ENCODE measurements at regions not wholly inside any gene's neighbourhood (a gene's known extent, or its start where the extent isn't known, plus 50 kb on each side); places are given as distances from the start of the nearest gene placed in this dataset.

DNA sequence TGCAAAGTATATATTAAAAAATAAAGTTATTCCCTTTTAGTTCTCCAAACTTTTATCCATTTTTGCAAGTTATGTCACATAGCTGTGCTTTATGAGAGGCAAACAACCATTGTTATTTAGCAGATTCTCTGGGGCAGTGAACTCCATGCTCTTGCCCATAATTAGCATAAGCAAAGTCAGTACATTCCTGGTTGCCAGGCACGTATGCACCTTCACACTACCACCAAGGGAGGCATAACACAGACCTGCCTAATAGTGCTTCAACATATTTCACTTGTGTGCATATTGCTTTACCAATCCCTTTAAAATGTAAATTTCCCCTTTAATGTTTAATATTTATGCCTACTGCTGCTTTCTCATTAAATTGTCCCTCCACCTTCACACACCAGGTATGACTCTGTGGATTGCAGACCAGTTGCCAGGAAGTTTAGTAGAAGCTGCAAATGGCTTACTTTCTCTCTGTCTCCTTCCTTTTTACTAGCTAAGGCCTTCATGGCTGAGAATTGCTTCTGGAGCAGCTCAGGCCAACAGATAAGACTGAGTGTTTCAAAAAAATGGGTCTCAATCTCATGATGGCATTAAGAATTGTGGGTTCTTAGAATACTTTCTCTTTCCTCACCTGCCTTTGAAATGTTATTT, 388.2 kb downstream of the PRR16 start:
- WGBS, 2 experiments, result 36 to 62% methylated on average over 1 of the region's 1 CpG
- no peaks in the 10 kb centered on the region for H3K4me1 ChIP-seq (ENCODE audit: control insufficient read depth, insufficient read depth, low read length)
- H3K27ac ChIP-seq (ENCODE audit: insufficient read depth, low read depth, low read length, poor library complexity, severe bottlenecking), result no peak overlapping the region
- no peaks in the 10 kb centered on the region for H3K9me3 ChIP-seq (ENCODE audit: control insufficient read depth, low read length)
- H3K36me3 ChIP-seq (ENCODE audit: control insufficient read depth, insufficient read depth, low read length), result no peaks in the 10 kb centered on the region
- H3K4me3 ChIP-seq (ENCODE audit: insufficient read depth, low read depth, low read length), result no peak overlapping the region
- H3K27me3 ChIP-seq (ENCODE audit: control insufficient read depth, insufficient read depth, low read length, poor library complexity, severe bottlenecking), result no peaks in the 10 kb centered on the region

DNA sequence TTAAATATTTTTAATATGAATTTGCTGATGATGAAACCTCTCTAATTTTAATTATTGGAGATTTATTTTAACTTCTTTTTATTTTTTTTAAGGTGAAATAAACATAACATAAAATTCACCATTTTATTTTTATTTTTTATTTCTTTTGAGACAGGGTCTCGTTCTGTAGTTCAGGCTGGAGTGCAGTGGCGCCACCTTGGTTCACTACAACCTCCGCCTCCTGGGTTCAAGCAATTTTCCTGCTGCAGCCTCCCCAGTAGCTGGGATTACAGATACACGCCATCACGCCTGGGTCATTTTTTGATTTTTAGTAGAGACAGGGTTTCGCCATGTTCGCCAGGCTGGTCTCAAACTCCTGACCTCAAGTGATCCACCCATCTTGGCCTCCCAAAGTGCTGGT, 402.9 kb downstream of the PRR16 start:
- no peak overlapping the region for H3K4me3 ChIP-seq (ENCODE audit: insufficient read depth, low read depth, low read length)
- WGBS, 2 experiments, result 83 to 87% methylated on average over 7 of the region's 7 CpGs
- H3K27ac ChIP-seq (ENCODE audit: insufficient read depth, low read depth, low read length, poor library complexity, severe bottlenecking), result no peak overlapping the region
- H3K4me1 ChIP-seq (ENCODE audit: control insufficient read depth, insufficient read depth, low read length), result no peaks in the 10 kb centered on the region
- H3K27me3 ChIP-seq (ENCODE audit: control insufficient read depth, insufficient read depth, low read length, poor library complexity, severe bottlenecking), result no peaks in the 10 kb centered on the region
- no peaks in the 10 kb centered on the region for H3K36me3 ChIP-seq (ENCODE audit: control insufficient read depth, insufficient read depth, low read length)
- H3K9me3 ChIP-seq (ENCODE audit: control insufficient read depth, low read length), result no peaks in the 10 kb centered on the region

DNA sequence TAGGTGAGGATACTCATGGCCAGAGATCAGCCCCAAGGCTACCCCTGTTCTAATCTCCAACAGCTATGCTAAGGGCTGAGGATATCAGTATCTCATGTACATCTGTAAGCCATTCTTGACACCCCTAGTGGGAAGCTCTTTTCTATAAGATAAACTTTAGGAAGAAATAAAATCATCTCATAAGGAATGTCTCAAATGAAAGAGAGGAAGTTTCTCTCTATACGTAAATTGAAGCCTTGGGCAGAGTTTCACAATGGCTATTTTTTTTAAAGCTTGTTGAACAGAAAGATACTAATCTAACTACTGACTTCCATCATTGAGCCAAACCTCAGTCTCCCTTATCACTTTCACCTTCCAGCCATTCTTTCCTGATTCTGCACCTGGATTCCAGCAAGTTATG, 405.7 kb downstream of the PRR16 start:
- WGBS, 2 experiments, result 85% methylated on average over 1 of the region's 1 CpG; no CpG with 5 or more reads in 1 of the 2 experiments

DNA sequence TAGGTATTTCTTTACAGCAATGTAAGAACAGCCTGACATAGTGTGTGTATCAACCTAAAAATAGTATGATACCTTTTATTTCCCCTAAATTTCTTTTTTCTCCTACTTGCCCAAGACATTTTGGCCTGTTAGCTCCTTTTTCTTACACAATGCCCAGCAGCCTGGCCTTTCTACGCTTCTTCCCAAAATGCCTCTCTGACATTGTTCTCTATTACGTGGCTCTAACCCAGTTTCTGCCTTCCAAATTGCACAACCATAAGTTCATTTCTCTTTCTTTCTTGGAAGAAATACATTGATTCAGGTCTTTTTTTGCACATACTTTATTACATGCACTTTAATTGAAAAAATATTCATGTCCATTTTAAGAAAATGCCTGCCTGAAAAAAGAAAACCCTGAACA, 408.2 kb downstream of the PRR16 start:
- H3K36me3 ChIP-seq (ENCODE audit: control insufficient read depth, insufficient read depth, low read length), result no peaks in the 10 kb centered on the region
- H3K27ac ChIP-seq (ENCODE audit: insufficient read depth, low read depth, low read length, poor library complexity, severe bottlenecking), result no peak overlapping the region
- no peaks in the 10 kb centered on the region for H3K9me3 ChIP-seq (ENCODE audit: control insufficient read depth, low read length)
- H3K27me3 ChIP-seq (ENCODE audit: control insufficient read depth, insufficient read depth, low read length, poor library complexity, severe bottlenecking), result no peaks in the 10 kb centered on the region
- WGBS, 2 experiments, result 94% methylated on average over 2 of the region's 2 CpGs
- no peaks in the 10 kb centered on the region for H3K4me1 ChIP-seq (ENCODE audit: control insufficient read depth, insufficient read depth, low read length)
- no peak overlapping the region for H3K4me3 ChIP-seq (ENCODE audit: insufficient read depth, low read depth, low read length)

More for the DNA sequence above, 405.7 kb downstream of the PRR16 start:
- H3K4me1 ChIP-seq (ENCODE audit: control insufficient read depth, insufficient read depth, low read length), result no peaks in the 10 kb centered on the region
- H3K9me3 ChIP-seq (ENCODE audit: control insufficient read depth, low read length), result no peaks in the 10 kb centered on the region
- no peak overlapping the region for H3K27ac ChIP-seq (ENCODE audit: insufficient read depth, low read depth, low read length, poor library complexity, severe bottlenecking)
- H3K4me3 ChIP-seq (ENCODE audit: insufficient read depth, low read depth, low read length), result no peak overlapping the region
- H3K27me3 ChIP-seq (ENCODE audit: control insufficient read depth, insufficient read depth, low read length, poor library complexity, severe bottlenecking), result no peaks in the 10 kb centered on the region
- H3K36me3 ChIP-seq (ENCODE audit: control insufficient read depth, insufficient read depth, low read length), result no peaks in the 10 kb centered on the region

DNA sequence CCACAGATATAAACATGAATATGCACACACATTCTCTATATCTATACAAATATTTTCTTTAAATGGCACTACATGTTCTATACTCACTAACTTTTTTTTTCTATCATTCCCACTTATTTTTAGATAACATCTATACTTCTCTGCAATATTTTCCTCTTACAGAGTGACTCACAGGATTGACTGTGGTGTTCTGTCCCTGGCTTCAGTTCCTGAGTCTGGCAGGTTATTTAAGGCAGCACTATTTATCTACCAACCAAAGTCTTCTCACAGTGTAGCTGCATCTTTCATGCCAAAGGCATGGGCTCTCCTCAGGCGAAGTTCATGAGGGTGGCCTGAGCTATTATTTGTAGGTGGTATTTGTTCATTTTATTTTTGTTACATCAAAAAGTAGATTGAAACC, 409.0 kb downstream of the PRR16 start:
- WGBS, 2 experiments, result 100% methylated on average over 1 of the region's 1 CpG; no CpG with 5 or more reads in 1 of the 2 experiments
- H3K4me3 ChIP-seq (ENCODE audit: insufficient read depth, low read depth, low read length), result no peak overlapping the region
- no peaks in the 10 kb centered on the region for H3K9me3 ChIP-seq (ENCODE audit: control insufficient read depth, low read length)
- H3K36me3 ChIP-seq (ENCODE audit: control insufficient read depth, insufficient read depth, low read length), result no peaks in the 10 kb centered on the region
- H3K27me3 ChIP-seq (ENCODE audit: control insufficient read depth, insufficient read depth, low read length, poor library complexity, severe bottlenecking), result no peaks in the 10 kb centered on the region
- no peak overlapping the region for H3K27ac ChIP-seq (ENCODE audit: insufficient read depth, low read depth, low read length, poor library complexity, severe bottlenecking)
- H3K4me1 ChIP-seq (ENCODE audit: control insufficient read depth, insufficient read depth, low read length), result no peaks in the 10 kb centered on the region

DNA sequence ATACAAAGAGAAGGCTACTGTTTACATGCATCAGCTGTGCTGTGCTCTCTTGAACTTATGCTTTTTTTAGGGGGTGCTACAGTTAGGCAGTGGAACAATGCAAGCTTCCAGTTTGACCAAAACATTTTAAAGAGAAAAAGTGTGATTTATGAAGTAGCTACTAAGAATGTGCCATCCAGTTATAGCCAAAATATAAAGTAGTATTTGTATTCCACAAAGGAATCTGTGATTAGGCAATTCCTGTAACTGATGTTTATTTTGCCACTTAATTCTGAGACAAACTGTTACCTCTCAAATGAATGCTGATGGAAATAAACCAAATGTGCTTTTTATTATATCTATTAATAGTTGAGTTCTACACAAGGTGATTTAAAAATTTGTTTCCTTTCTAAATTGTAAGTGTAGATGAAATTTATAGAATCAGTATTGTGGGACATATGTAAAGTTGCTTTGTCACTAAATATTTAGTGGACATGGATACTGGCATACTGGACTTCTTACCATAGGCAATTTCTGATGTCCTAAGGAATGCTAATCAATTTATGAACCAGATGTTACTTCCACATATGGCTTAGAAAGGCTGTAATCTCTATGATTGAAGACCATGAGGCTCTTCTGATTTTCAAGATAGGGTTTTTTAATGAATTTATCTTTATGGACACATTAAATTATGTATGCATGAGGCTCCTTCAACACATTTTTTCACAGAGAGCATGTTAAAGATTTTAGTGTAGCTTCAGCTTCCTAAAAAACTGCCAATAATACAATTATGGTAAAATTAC, 410.2 kb downstream of the PRR16 start:
- H3K27ac ChIP-seq (ENCODE audit: insufficient read depth, low read depth, low read length, poor library complexity, severe bottlenecking), result no peak overlapping the region
- no peaks in the 10 kb centered on the region for H3K36me3 ChIP-seq (ENCODE audit: control insufficient read depth, insufficient read depth, low read length)
- H3K4me1 ChIP-seq (ENCODE audit: control insufficient read depth, insufficient read depth, low read length), result no peaks in the 10 kb centered on the region
- H3K27me3 ChIP-seq (ENCODE audit: control insufficient read depth, insufficient read depth, low read length, poor library complexity, severe bottlenecking), result no peaks in the 10 kb centered on the region
- H3K4me3 ChIP-seq (ENCODE audit: insufficient read depth, low read depth, low read length), result no peak overlapping the region
- no peaks in the 10 kb centered on the region for H3K9me3 ChIP-seq (ENCODE audit: control insufficient read depth, low read length)

DNA sequence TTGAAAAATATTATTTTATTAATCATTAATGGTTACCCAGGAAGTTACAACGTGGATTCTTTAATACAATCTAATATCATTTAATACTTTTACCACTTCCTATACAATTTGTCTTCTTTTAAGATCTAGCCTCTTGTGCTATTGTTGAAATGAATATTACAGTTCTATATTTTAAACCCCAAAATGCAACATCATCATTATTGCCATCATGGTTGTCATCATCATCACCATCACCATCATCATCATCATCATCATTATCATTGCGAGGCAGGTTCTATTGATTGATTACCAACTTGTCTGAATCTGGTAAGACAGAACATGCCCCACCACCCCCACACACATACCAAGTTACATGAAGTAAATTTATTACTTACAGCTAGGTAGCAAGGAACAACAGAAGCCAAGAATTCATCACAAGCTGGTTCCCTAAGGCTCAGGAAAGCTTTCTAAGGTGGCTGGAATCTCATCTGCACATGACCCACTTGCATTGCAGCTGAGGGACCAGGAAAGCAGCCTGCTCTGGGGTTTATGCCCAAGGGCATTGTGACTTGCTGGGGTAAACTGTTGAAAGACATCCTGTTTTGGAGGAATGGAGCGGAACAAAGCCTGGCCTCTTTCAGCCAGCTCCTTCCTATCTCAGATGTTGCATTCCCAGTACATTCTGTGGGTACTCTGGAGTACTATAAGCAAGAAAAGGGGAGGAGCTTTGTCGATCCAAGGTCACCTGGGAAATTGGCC, 418.1 kb downstream of the PRR16 start:
- Histone ChIP-seq H3K9me3 (ENCODE audit: control insufficient read depth, low read length) (no peaks in the 10 kb centered on the region), H3K27ac (ENCODE audit: insufficient read depth, low read depth, low read length, poor library complexity, severe bottlenecking) (no peak overlapping the region), H3K4me1 (ENCODE audit: control insufficient read depth, insufficient read depth, low read length) (no peaks in the 10 kb centered on the region), H3K27me3 (ENCODE audit: control insufficient read depth, insufficient read depth, low read length, poor library complexity, severe bottlenecking) (no peaks in the 10 kb centered on the region), H3K4me3 (ENCODE audit: insufficient read depth, low read depth, low read length) (no peak overlapping the region), H3K36me3 (ENCODE audit: control insufficient read depth, insufficient read depth, low read length) (no peaks in the 10 kb centered on the region)
- 92 to 94% methylated on average over 2 of the region's 4 CpGs for WGBS, 2 experiments

DNA sequence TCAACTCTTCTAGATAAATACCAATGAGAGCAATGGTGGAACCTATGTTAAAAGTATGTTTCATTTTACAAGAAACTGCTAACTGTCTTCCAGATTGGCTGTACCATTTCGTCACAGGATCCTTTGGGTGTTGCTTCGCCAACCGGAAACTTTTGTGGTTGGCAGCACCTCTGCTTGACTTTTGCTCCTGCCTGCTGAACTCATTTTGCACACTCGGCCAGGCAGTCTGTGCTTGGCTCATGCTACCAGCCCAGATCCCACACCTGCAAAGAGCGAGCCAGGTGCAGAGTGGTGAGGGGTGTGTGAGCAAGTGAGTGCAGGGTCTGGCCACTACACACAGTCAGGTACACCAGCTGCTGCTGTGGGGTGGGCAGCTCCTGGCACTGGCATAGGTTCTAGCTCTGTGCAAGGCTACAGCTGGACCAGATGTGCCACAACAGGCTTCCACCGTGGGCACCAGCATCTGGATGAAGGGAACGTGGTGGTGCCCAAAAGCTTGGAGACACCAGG, 422.3 kb downstream of the PRR16 start:
- H3K4me3 ChIP-seq (ENCODE audit: insufficient read depth, low read depth, low read length), result no peak overlapping the region

DNA sequence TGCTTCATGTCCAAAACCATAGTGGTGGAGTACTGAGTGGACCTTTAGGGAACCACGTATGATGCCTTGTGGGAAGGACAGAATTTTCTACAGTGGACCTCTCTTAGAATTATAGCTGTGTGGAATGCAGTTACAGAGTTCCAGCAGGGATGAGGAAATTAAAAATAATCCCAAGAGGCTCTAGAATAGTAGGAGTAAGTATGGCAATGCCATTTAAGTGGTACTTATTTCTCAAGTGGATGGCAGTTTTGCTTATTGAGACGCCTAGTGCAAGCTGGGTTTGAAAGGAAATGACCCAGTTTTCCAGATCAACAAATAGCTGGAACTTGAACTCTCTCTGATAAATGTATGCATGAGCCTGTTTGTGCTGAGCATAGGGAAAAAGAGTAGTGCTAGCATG, 431.6 kb downstream of the PRR16 start:
- WGBS, 2 experiments, result 87 to 88% methylated on average over 2 of the region's 2 CpGs

More for the DNA sequence above, 422.3 kb downstream of the PRR16 start:
- no peaks in the 10 kb centered on the region for H3K36me3 ChIP-seq (ENCODE audit: control insufficient read depth, insufficient read depth, low read length)
- 96 to 99% methylated on average over 7 of the region's 7 CpGs for WGBS, 2 experiments
- no peaks in the 10 kb centered on the region for H3K9me3 ChIP-seq (ENCODE audit: control insufficient read depth, low read length)
- no peak overlapping the region for H3K27ac ChIP-seq (ENCODE audit: insufficient read depth, low read depth, low read length, poor library complexity, severe bottlenecking)
- no peaks in the 10 kb centered on the region for H3K4me1 ChIP-seq (ENCODE audit: control insufficient read depth, insufficient read depth, low read length)
- no peaks in the 10 kb centered on the region for H3K27me3 ChIP-seq (ENCODE audit: control insufficient read depth, insufficient read depth, low read length, poor library complexity, severe bottlenecking)

DNA sequence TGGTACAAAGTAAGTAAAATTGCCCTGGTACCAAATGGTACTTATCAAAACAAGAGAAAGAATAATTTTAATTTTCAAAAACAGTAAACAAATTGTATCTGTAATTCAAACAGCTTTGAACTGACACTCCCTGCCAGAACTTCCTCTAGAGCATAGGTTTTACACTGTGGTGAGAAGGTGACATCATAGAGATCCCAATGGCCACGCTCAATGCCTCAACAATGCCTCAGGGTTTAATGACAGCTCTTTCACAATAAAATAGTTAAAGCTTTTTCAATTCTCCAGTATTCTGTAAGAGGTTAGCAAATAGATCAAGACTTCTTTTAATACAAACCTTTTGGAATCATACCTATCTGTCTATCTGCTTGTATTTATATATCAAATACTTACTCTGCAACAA, 437.1 kb downstream of the PRR16 start:
- Histone ChIP-seq H3K27me3 (ENCODE audit: control insufficient read depth, insufficient read depth, low read length, poor library complexity, severe bottlenecking) (no peaks in the 10 kb centered on the region), H3K36me3 (ENCODE audit: control insufficient read depth, insufficient read depth, low read length) (no peaks in the 10 kb centered on the region), H3K27ac (ENCODE audit: insufficient read depth, low read depth, low read length, poor library complexity, severe bottlenecking) (no peak overlapping the region), H3K4me1 (ENCODE audit: control insufficient read depth, insufficient read depth, low read length) (no peaks in the 10 kb centered on the region), H3K9me3 (ENCODE audit: control insufficient read depth, low read length) (no peaks in the 10 kb centered on the region), H3K4me3 (ENCODE audit: insufficient read depth, low read depth, low read length) (no peak overlapping the region)
- 91 to 100% methylated on average over 1 of the region's 1 CpG for WGBS, 2 experiments

More for the DNA sequence above, 431.6 kb downstream of the PRR16 start:
- Histone ChIP-seq H3K36me3 (ENCODE audit: control insufficient read depth, insufficient read depth, low read length) (no peaks in the 10 kb centered on the region), H3K4me1 (ENCODE audit: control insufficient read depth, insufficient read depth, low read length) (no peaks in the 10 kb centered on the region), H3K4me3 (ENCODE audit: insufficient read depth, low read depth, low read length) (no peak overlapping the region), H3K27ac (ENCODE audit: insufficient read depth, low read depth, low read length, poor library complexity, severe bottlenecking) (no peak overlapping the region), H3K27me3 (ENCODE audit: control insufficient read depth, insufficient read depth, low read length, poor library complexity, severe bottlenecking) (no peaks in the 10 kb centered on the region), H3K9me3 (ENCODE audit: control insufficient read depth, low read length) (no peaks in the 10 kb centered on the region)

Measured in ectodermal cell (in vitro differentiated cells).